ENCODE measurements at regions not wholly inside any gene's neighbourhood (a gene's known extent, or its start where the extent isn't known, plus 50 kb on each side); places are given as distances from the start of the nearest gene placed in this dataset.
A peak's percentile ranks its signal among the peaks of the same experiment; 100 is the strongest.

- DNase-seq = no peak
Observed at GRCh38 chr10:128560993-128561392, 434.8 kb upstream of the MKI67 start.

- no peak for DNase-seq
Observed at GRCh38 chr10:128563387-128563786, 437.2 kb upstream of the MKI67 start.

- DNase-seq = no peak
Observed at GRCh38 chr10:128563904-128564303, 437.7 kb upstream of the MKI67 start.

DNA sequence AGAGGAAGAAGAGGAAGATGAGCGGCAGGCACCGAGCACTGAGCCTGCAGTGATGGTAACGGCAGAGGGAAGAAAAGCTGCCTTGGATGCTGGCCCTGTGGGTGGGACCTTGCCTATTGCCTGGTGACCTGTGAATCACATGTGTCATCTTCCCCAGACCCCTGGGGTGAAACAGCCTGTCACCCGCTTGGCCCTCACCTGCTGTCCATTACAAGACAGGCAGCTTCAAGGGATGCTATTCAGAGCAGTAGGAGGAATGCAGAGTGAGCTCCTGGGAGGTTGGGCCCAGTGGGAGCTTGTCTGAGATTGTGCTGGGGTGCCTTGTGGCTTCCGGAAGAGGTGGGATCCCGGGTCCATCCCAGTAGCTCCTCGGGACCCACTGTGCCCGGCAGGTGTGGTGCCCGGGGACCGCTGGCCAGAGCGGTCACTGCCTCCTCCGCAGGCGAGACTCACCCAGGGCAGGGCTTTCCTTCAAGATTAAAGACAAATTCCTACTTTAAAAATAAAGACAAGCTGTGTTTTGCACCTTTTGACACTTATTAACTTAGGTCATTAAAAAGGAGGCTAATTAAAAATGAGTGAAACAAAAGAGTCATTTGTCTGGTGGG is 440.2 kb upstream of the MKI67 start:
- no peak for DNase-seq

GRCh38 chr10:128567551-128567950 is 441.3 kb upstream of the MKI67 start:
- no peak for DNase-seq

- DNase-seq = no peak
Observed at GRCh38 chr10:128568041-128568440, 441.8 kb upstream of the MKI67 start.

GRCh38 chr10:128568491-128568890 is 442.3 kb upstream of the MKI67 start:
- DNase-seq = no peak

GRCh38 chr10:128568990-128569945 is 443.0 kb upstream of the MKI67 start:
- DNase-seq = no peak

GRCh38 chr10:128570319-128570995 is 444.2 kb upstream of the MKI67 start:
- peak; percentile 10 for DNase-seq

- no peak for DNase-seq
Observed at GRCh38 chr10:128571071-128571470, 444.8 kb upstream of the MKI67 start.

- DNase-seq = no peak
Observed at GRCh38 chr10:128571745-128572144, 445.5 kb upstream of the MKI67 start.

- DNase-seq = no peak
Observed at GRCh38 chr10:128572696-128573095, 446.5 kb upstream of the MKI67 start.

DNA sequence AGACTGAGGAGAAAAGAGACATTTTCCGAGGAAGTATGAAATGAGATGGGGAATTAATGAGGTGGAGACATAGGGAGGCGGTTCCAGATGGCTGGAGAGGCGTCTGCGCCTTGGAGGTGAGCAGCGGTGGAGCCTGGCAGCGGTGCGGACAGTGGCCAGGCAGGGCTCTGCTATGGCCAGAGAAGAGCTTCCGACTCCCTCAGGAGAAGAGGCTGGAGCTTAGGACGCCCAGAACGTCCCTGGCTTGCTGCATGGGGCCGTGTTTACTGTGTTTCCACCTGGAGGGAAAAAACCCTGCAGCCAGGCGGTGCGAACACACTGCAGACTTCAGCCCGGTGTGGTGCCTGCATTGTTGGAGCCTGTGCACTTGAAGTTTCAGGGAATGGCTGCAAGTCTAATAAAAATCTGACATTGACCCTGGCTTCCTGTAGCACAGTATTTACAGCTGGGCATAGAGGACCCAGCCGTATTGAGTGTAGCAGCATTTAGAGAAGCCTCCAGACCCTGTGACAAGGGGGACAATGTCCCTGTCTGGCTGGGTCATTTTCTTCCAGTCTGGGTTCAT is 447.1 kb upstream of the MKI67 start:
- DNase-seq = no peak

GRCh38 chr10:128573986-128574385 is 447.8 kb upstream of the MKI67 start:
- DNase-seq = no peak

- peak; percentile 57 for DNase-seq
Observed at GRCh38 chr10:128574581-128575210, 448.5 kb upstream of the MKI67 start.

GRCh38 chr10:128575761-128576160 is 449.5 kb upstream of the MKI67 start:
- peak; percentile 62 for DNase-seq

GRCh38 chr10:128576336-128576735 is 450.1 kb upstream of the MKI67 start:
- DNase-seq = peak; percentile 15

DNA sequence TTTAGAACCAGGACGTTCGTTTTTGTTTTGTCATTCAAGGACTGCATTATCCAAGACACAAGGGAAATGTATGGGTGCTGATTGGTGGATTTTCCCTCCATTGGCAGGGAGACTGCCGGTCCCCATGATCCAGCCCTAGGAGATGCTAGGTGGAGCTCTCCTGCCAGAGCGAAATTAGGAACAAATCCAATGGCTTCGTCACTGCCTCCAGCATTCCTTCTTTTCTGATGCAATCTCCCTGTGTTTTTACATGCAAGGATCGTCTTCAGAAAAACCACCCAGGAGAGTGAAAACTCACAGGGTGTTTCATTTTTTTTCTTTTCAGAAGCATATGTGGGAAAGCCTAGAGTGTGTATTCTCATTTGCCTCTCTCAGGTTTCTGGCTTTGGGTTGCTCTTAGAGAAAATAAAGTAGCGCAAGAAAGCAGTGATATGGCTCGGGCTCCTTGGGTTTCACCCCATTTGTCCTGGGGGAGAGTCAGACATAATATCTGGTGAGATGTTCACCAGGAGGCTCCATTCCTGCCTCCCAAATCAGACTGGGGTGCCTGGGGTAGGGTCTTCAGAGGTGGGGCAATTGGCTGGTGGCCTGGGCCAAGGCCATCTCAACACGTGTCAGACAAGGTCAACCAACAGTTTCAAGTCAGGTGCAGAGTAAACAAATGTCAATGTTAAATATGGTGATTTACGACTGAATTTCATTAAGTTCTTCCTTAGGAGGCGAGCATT is 450.9 kb upstream of the MKI67 start:
- DNase-seq = peak; percentile 79

DNA sequence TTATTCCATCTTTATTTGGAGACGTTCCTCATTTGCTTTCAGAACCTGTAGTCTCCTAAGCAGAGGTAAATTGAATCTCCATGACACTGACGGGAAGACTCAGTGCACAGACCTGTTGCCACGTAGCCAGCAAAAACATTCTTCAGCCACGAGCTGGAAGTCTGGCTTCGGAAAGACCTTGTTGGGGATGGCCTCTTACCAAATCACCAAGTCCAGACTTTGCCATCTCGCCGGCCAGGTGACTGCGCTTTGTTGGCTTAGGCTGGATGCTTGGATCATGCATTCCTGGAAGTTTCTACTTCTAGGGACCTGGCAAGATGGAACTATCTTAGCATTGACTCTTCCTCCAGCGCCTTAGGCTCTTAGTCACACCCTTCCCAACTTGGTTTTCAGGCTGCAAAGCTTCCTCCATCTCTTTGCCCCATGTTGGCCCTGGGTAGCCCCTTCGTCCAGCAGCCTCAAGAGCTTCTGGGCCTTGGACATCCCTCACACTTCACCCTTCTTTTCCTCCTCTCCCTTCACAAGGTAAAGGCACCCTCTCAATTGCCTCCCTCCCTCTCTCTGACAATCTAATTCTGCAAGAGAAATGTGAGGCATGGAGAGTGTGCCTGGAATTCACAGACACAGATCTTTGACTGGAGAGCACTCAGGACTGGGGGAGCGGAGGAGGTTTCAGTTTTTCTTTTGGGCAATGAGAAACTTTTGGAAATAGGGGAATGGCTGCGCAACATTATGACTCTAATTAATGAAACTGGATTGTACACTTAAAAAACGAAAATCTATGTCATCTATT is 451.9 kb upstream of the MKI67 start:
- DNase-seq = no peak

GRCh38 chr10:128578766-128579165 is 452.5 kb upstream of the MKI67 start:
- no peak for DNase-seq
